ENCODE measurements at regions not wholly inside any gene's neighbourhood (a gene's known extent, or its start where the extent isn't known, plus 50 kb on each side); places are given as distances from the start of the nearest gene placed in this dataset.
"Not testable (repeated sequence)": the region's sequence is repeated elsewhere in the genome, so short reads cannot be mapped to it uniquely, and the experiment has no call there.

- no peak for DNase-seq (ENCODE audit: low read depth in 2 of 2)
Measured at GRCh38 chr17:70286391-70286790, 117.1 kb downstream of the KCNJ2 start.

- no peak for DNase-seq (ENCODE audit: low read depth in 2 of 2)
Measured at GRCh38 chr17:70288540-70289290, 119.4 kb downstream of the KCNJ2 start.

GRCh38 chr17:70290770-70291169, 121.4 kb downstream of the KCNJ2 start:
- DNase-seq (ENCODE audit: low read depth in 2 of 2) = no peak

- DNase-seq (ENCODE audit: low read depth in 2 of 2) = no peak
Measured at GRCh38 chr17:70292366-70292765, 123.0 kb downstream of the KCNJ2 start.

- not testable (repeated sequence) for DNase-seq (ENCODE audit: low read depth in 2 of 2)
Measured at GRCh38 chr17:70293564-70294310, 124.4 kb downstream of the KCNJ2 start.

GRCh38 chr17:70295329-70295728, 126.0 kb downstream of the KCNJ2 start:
- DNase-seq (ENCODE audit: low read depth in 2 of 2) = no peak

GRCh38 chr17:70295731-70296130, 126.4 kb downstream of the KCNJ2 start:
- DNase-seq (ENCODE audit: low read depth in 2 of 2) = no peak

- no peak for DNase-seq (ENCODE audit: low read depth in 2 of 2)
Measured at GRCh38 chr17:70296456-70296855, 127.1 kb downstream of the KCNJ2 start.

GRCh38 chr17:70297397-70297796, 128.1 kb downstream of the KCNJ2 start:
- no peak for DNase-seq (ENCODE audit: low read depth in 2 of 2)

- no peak for DNase-seq (ENCODE audit: low read depth in 2 of 2)
Measured at GRCh38 chr17:70298929-70299531, 129.7 kb downstream of the KCNJ2 start.

- no peak for DNase-seq (ENCODE audit: low read depth in 2 of 2)
Measured at GRCh38 chr17:70307430-70308225, 138.3 kb downstream of the KCNJ2 start.

GRCh38 chr17:70308618-70309017, 139.3 kb downstream of the KCNJ2 start:
- DNase-seq (ENCODE audit: low read depth in 2 of 2) = no peak

- no peak for DNase-seq (ENCODE audit: low read depth in 2 of 2)
Measured at GRCh38 chr17:70310221-70310672, 140.9 kb downstream of the KCNJ2 start.

- no peak for DNase-seq (ENCODE audit: low read depth in 2 of 2)
Measured at GRCh38 chr17:70313086-70313852, 143.9 kb downstream of the KCNJ2 start.

GRCh38 chr17:70314096-70314495, 144.8 kb downstream of the KCNJ2 start:
- no peak for DNase-seq (ENCODE audit: low read depth in 2 of 2)

- no peak for DNase-seq (ENCODE audit: low read depth in 2 of 2)
Measured at GRCh38 chr17:70314506-70314905, 145.2 kb downstream of the KCNJ2 start.

- no peak for DNase-seq (ENCODE audit: low read depth in 2 of 2)
Measured at GRCh38 chr17:70317421-70317820, 148.1 kb downstream of the KCNJ2 start.

- DNase-seq (ENCODE audit: low read depth in 2 of 2) = no peak
Measured at GRCh38 chr17:70318051-70318450, 148.7 kb downstream of the KCNJ2 start.

- no peak for DNase-seq (ENCODE audit: low read depth in 2 of 2)
Measured at GRCh38 chr17:70319516-70319915, 150.2 kb downstream of the KCNJ2 start.

GRCh38 chr17:70320673-70321345, 151.5 kb downstream of the KCNJ2 start:
- DNase-seq (ENCODE audit: low read depth in 2 of 2) = no peak

- no peak for DNase-seq (ENCODE audit: low read depth in 2 of 2)
Measured at GRCh38 chr17:70321352-70321751, 152.0 kb downstream of the KCNJ2 start.

All from stimulated activated CD8-positive, alpha-beta memory T cell treated with anti-CD3 and anti-CD28 coated beads, Interleukin-2, amount 100 ng/mL, for 1 hour (primary cell).